ENCODE measurements at regions not wholly inside any gene's neighbourhood (a gene's known extent, or its start where the extent isn't known, plus 50 kb on each side); places are given as distances from the start of the nearest gene placed in this dataset.

DNA sequence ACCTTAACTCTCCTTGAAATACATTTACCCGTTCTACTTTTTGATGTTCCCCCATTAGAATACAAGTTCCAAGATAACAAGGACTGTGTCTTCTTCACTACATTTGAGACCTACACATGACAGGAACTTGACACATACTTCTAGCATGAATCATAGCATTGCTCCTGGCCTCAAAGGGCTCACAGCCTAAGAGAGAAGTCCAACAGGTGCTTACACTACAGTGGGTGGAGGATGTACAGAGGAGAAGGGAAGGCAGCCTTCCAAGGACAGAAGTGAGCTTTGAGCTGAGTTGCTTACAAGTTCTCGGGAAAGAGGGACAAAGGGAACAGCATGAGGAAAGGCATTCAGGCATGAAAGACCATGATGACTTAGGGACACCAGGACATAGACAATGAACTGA, 56.9 kb upstream of the MSX2 start:
- Histone ChIP-seq H3K9ac (ENCODE audit: low read depth, low read length) (no peak overlapping the region), H3K4me3 (ENCODE audit: low read depth, low read length) (no peak overlapping the region), H3K27me3 (ENCODE audit: control insufficient read depth, insufficient read depth, low read length) (no peaks in the 10 kb centered on the region), H3K4me1 (ENCODE audit: control insufficient read depth, insufficient read depth, low read length) (no peaks in the 10 kb centered on the region), H3K36me3 (ENCODE audit: control insufficient read depth, insufficient read depth, low read length) (no peaks in the 10 kb centered on the region), H3K9me3 (ENCODE audit: control insufficient read depth, insufficient read depth, low read length) (no peaks in the 10 kb centered on the region)

DNA sequence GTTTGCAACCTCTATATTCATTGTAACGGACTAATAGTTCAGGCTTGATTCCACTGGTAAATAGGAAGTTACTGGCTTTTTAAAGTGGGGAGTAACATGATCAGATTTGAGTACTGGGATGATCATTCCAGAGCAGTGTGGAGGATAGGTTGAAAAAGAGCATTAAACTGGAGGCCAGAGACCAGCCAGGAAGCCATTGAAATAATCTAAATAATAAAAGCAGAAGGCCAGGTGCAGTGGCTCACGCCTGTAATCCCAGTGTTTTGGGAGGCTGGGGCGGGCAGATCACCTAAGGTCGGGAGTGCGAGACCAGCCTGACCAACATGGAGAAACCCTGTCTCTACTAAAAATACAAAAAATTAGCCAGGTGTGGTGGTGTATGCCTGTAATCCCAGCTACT, 56.0 kb upstream of the MSX2 start:
- H3K4me1 ChIP-seq (ENCODE audit: control insufficient read depth, insufficient read depth, low read length), result no peaks in the 10 kb centered on the region
- no peaks in the 10 kb centered on the region for H3K36me3 ChIP-seq (ENCODE audit: control insufficient read depth, insufficient read depth, low read length)
- H3K9me3 ChIP-seq (ENCODE audit: control insufficient read depth, insufficient read depth, low read length), result no peaks in the 10 kb centered on the region
- no peak overlapping the region for H3K9ac ChIP-seq (ENCODE audit: low read depth, low read length)
- no peaks in the 10 kb centered on the region for H3K27me3 ChIP-seq (ENCODE audit: control insufficient read depth, insufficient read depth, low read length)
- no peak overlapping the region for H3K4me3 ChIP-seq (ENCODE audit: low read depth, low read length)

Measured in iPS-15b (cell line).